ENCODE measurements at regions not wholly inside any gene's neighbourhood (a gene's known extent, or its start where the extent isn't known, plus 50 kb on each side); places are given as distances from the start of the nearest gene placed in this dataset.
"Not testable (repeated sequence)": the region's sequence is repeated elsewhere in the genome, so short reads cannot be mapped to it uniquely, and the experiment has no call there.

- TF ChIP-seq, protein P1, sequence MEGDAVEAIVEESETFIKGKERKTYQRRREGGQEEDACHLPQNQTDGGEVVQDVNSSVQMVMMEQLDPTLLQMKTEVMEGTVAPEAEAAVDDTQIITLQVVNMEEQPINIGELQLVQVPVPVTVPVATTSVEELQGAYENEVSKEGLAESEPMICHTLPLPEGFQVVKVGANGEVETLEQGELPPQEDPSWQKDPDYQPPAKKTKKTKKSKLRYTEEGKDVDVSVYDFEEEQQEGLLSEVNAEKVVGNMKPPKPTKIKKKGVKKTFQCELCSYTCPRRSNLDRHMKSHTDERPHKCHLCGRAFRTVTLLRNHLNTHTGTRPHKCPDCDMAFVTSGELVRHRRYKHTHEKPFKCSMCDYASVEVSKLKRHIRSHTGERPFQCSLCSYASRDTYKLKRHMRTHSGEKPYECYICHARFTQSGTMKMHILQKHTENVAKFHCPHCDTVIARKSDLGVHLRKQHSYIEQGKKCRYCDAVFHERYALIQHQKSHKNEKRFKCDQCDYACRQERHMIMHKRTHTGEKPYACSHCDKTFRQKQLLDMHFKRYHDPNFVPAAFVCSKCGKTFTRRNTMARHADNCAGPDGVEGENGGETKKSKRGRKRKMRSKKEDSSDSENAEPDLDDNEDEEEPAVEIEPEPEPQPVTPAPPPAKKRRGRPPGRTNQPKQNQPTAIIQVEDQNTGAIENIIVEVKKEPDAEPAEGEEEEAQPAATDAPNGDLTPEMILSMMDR (IDR thresholded peaks at IDR 0.05; ENCODE audit: borderline replicate concordance, control extremely low read depth, extremely low read depth, insufficient read depth, missing control alignments), result no peak
- DNase-seq (ENCODE audit: low spot score), result no peak
- in situ Hi-C loops (cut with MboI; ENCODE audit: low sequenced_read_pairs, unreplicated experiment), result no loop called here
Measured at GRCh38 chrX:20672476-20672875, 405.8 kb upstream of the RPS6KA3 start.

DNA sequence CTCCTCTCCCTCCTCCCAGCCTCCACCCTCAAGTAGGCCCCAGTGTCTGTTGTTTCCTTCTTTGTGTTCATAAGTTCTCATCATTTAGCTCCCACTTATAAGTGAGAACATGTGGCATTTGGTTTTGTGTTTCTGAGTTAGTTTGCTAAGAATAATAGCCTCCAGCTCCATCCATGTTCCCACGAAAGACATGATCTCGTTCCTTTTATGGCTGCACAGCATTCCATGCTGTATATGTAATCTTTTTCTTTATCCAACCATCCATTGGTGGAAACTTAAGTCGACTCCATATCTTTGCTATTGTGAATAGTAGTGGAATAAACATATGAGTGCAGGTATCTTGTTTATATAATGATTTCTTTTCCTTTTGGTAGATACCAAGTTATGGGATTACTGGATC, 405.0 kb upstream of the RPS6KA3 start:
- in situ Hi-C loops (cut with MboI; ENCODE audit: low sequenced_read_pairs, unreplicated experiment); DNase-seq (ENCODE audit: low spot score): not testable (repeated sequence)

GRCh38 chrX:20670611-20671010, 403.9 kb upstream of the RPS6KA3 start:
- TF ChIP-seq, protein P1 (IDR thresholded peaks at IDR 0.05; ENCODE audit: borderline replicate concordance, control extremely low read depth, extremely low read depth, insufficient read depth, missing control alignments), result no peak
- in situ Hi-C loops (cut with MboI; ENCODE audit: low sequenced_read_pairs, unreplicated experiment), result no loop called here
- DNase-seq (ENCODE audit: low spot score), result no peak

DNA sequence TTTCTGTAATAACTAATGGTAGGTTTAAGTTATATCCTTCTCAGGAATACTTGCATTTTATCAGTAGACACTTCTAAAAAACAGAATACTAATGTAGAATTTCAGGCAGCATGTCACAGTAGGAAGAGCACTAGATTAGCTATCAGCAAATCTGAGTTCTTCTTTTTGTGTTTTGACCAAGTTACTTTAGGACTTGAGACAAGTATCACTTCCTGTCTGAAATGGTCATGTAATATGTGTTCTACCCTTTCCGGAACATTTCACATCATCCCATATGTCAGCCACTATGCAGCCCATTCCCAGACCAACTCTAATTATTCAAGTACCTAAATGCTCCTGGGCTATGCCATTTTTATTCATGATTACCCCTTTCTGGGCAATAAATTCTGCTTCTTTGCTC, 401.8 kb upstream of the RPS6KA3 start:
- TF ChIP-seq, protein P1 (IDR thresholded peaks at IDR 0.05; ENCODE audit: borderline replicate concordance, control extremely low read depth, extremely low read depth, insufficient read depth, missing control alignments), result no peak
- DNase-seq (ENCODE audit: low spot score), result no peak
- in situ Hi-C loops (cut with MboI; ENCODE audit: low sequenced_read_pairs, unreplicated experiment), result no loop called here

- in situ Hi-C loops (cut with MboI; ENCODE audit: low sequenced_read_pairs, unreplicated experiment), result no loop called here
- no peak for DNase-seq (ENCODE audit: low spot score)
- TF ChIP-seq, protein P1 (IDR thresholded peaks at IDR 0.05; ENCODE audit: borderline replicate concordance, control extremely low read depth, extremely low read depth, insufficient read depth, missing control alignments), result no peak
Measured at GRCh38 chrX:20666331-20666730, 399.6 kb upstream of the RPS6KA3 start.

- no peak for DNase-seq (ENCODE audit: low spot score)
- TF ChIP-seq, protein P1 (IDR thresholded peaks at IDR 0.05; ENCODE audit: borderline replicate concordance, control extremely low read depth, extremely low read depth, insufficient read depth, missing control alignments), result no peak
- in situ Hi-C loops (cut with MboI; ENCODE audit: low sequenced_read_pairs, unreplicated experiment), result no loop called here
Measured at GRCh38 chrX:20665481-20665880, 398.8 kb upstream of the RPS6KA3 start.

- in situ Hi-C loops (cut with MboI; ENCODE audit: low sequenced_read_pairs, unreplicated experiment), result no loop called here
- no peak for DNase-seq (ENCODE audit: low spot score)
- TF ChIP-seq, protein P1 (IDR thresholded peaks at IDR 0.05; ENCODE audit: borderline replicate concordance, control extremely low read depth, extremely low read depth, insufficient read depth, missing control alignments), result no peak
Measured at GRCh38 chrX:20664774-20665173, 398.1 kb upstream of the RPS6KA3 start.
